ENCODE measurements at regions not wholly inside any gene's neighbourhood (a gene's known extent, or its start where the extent isn't known, plus 50 kb on each side); places are given as distances from the start of the nearest gene placed in this dataset.

- DNase-seq (ENCODE audit: low read depth), result no peak
Observed at GRCh38 chr9:93829271-93830011, 125.7 kb downstream of the BARX1 start.

DNA sequence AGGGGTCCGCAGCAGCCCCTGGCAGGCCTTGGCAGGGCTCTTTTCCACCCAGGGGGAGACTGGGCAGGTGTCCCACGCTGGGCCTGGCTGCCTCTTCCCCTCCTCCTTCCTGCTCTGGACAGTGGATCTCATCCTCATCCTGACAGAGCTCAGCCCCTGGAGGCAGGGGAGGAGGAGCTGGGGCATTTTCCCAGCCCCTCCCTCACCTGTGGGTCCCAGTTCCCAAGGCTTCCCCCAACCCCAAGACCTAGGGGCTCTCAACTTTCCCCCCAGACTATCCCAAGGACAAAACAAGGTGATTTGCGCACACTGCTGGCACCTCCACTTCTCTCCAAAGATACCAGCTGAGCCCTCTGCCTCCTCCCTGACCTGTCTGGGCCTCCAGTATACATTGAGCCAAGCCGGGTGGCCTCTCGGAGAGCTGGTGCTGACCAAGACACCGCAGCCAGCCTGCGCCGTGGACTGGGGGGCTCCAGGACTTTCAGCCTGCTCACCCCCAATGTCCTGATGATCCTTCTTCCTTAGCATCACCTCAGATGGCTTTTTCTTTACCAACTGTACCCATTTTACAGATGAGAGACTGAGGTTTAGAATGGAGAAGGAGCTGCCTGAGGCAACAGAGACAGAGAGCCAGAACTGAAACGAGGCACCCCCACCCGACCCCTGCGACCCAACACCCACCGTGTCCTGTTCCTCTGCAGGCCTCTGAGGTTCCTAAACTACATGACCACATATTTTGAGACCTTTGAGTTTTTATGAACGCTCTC is 126.6 kb downstream of the BARX1 start:
- DNase-seq (ENCODE audit: low read depth), result no peak

- DNase-seq (ENCODE audit: low read depth), result no peak
Observed at GRCh38 chr9:93827545-93828330, 127.4 kb downstream of the BARX1 start.

GRCh38 chr9:93826905-93827544 is 128.1 kb downstream of the BARX1 start:
- no peak for DNase-seq (ENCODE audit: low read depth)

GRCh38 chr9:93826209-93826608 is 128.9 kb downstream of the BARX1 start:
- peak; percentile 29 for DNase-seq (ENCODE audit: low read depth)

DNA sequence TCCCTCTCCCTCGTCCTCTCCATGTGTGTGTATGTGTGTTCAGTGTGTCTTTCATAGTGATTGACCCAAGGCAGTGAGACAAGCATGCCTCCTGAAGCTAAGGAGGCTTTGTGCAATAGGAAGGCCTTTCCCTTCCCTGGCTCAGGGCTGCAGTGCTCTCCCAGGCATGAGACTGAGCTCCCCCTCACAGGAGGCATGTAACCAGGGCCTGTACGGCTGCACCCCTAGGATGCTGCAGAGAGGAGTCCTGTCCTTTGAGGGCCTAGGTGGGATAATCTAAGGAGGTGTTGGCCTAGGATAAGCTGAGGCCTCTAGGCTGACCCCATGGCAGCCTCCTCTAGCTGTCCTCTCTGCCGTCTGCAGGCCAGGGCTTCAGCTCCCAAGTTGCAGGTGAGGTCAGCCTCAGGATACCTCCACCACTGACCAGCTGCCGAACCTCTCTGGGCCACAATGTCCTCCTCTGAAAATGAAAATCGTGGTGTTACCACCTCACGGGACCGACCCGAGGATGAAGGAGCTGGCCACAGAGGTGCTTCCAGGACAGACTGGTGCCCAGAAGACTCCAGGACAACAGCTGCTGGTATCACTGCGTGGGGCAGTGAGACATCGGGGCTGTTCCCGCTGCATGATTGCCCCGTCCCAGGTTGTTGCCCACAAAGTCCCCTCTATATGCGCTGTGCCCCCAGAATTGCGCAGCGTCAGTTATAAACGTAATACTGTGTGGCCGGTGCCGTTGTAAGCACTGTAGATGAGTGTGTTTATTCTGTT is 129.6 kb downstream of the BARX1 start:
- DNase-seq (ENCODE audit: low read depth), result no peak

DNA sequence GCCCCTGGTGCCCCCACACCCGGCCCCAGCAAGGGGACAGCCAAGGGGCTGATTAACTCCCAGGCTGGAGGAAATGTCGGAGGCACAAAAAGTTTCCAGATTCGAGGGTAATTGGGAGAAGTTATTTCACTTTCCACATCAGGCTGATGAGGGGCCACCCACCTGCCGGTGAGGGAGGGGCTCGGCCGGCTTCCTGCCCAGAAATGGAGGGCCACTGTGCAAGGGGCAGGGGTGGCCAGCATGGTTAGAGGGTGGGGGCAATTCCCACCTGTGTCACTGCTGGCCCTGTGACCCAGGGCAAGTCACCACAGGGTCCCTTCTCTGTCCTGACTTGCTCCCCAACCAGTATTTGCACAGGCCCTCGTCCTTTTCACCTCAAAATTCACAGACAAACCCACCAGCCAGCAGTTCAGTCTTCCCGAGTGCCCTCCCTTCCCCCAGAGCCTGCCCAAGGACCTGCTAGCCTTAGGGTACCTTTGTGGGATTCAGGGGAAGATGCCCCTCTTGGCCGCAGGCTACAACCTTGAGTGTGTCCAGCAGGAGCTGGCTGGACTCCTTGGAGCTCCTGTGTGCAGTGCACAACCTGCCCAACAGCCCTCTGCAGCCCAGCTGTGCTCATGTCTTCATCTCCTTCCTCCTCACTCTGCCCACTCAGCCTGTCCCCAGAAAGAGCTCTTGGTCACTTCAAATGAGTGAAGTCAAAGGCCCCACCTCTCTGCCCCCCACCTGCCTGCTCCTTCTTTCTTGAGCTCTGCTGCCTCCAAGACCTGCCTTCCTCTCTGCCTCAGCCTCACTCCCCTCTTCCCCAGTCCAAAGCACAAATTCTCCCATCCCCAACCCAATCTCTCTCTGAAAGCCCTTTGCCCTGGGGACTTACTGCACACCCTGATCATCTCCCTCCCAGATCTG is 130.5 kb downstream of the BARX1 start:
- no peak for DNase-seq (ENCODE audit: low read depth)

GRCh38 chr9:93823245-93824072 is 131.7 kb downstream of the BARX1 start:
- DNase-seq (ENCODE audit: low read depth), result no peak

DNA sequence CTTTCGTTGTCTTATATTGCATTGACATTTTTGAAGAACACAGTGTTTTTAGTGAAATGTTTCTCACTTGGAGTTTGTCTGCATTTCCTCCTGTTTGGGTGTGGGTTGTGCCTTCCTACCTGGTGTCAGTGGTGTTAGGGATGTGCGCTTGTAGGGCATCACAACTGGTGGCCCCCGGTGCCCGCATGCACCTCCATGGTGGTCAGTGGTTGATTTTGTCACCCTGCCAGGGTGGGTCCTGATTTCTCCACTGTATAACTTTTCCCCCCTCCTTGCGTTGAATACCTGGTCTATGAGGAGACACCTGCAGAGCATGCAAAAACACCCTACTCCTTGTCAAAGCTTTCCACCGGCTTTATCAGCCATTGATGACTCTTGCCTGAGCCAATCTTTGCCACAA is 132.9 kb downstream of the BARX1 start:
- DNase-seq (ENCODE audit: low read depth), result no peak

DNA sequence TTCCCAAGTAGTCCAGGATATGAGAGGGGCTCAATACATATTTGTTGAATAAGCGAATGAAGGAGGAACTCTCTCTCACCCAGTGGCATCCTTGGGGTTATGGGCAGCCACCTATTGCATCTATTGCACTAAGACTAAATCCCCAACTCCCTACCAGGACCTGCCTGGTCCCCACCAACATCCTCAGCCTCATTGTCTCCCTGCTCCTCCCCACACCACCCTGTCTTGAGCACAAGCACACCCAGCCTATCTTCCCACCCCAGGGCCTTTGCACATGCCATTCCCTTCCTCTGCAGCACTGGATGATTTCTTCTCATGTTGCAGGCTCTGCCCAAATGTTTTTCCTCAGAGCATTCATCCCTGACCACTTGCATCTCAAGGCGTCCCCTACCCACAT is 133.8 kb downstream of the BARX1 start:
- DNase-seq (ENCODE audit: low read depth), result no peak

GRCh38 chr9:93820667-93821306 is 134.4 kb downstream of the BARX1 start:
- DNase-seq (ENCODE audit: low read depth), result no peak

DNA sequence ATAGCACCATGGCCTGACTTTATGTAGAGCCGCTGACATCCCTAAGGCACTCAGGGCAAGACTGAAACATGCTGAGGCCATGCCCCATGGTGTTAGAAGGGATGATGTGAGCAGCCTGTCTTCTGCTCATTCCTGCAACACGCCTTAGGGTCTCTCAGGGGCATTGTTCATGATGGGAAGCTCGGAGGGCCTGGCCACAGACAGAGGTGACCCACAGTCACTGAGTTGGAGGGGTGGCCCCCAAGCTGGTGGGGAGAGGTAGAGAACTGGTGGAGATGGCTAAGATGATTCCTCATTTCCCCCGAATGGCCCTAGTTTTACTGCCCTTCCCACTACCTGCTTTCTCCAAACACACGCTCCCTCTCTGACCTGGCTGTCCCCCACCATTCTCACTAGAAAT is 135.2 kb downstream of the BARX1 start:
- DNase-seq (ENCODE audit: low read depth), result no peak

DNA sequence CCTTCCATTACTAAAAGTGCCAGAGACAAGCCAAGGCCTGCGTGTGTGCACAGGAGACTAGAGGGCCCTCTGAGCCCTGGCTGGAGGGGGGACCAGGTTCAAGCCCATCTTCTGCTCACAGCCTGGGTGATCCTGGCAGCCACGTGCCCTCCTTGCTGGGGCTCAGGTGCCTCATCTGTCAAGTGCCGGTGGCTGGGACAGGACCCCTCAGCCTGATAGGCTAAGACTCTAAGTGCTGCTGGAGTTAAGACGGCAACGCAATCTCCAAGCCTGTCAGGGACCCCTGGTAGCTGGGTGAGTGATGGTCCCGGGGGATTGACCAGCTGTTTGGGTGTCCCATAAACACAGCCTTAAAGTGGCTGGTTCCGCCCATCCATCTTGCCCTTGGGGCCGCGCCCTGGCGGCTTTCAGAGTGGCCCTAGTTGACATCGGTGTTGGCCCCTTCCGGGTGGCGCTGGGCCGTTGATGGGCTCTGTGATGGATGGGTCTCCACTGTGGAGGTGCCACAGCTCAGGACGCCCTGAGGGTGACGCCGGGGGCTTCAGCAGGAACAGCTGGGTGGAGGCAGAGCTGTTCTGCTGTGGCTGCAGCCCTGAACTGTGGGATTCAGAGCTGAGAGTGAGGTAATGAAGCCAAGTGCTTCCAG is 136.2 kb downstream of the BARX1 start:
- DNase-seq (ENCODE audit: low read depth), result no peak

- DNase-seq (ENCODE audit: low read depth), result no peak
Observed at GRCh38 chr9:93818237-93818636, 136.9 kb downstream of the BARX1 start.

DNA sequence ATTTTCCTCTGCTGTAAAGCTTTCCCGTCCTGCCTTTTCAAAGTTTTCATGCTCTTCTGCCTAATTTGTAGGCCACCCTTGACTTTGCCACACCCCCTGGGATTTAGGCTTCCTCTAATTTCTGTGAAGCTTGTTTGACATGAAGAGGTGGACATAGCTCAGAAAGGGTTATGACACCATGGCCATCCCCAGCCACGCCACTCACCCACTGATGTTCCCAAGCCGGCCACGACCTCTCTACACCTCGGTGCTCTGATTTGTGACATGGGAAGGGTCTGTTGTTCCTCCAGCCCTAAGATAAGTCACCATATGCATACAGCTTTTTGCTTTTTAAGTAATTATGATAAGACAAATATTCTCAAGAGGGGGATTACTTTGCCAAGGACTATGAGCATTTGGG is 139.5 kb downstream of the BARX1 start:
- no peak for DNase-seq (ENCODE audit: low read depth)

GRCh38 chr9:93815135-93815534 is 140.0 kb downstream of the BARX1 start:
- no peak for DNase-seq (ENCODE audit: low read depth)

GRCh38 chr9:93814077-93814956 is 140.8 kb downstream of the BARX1 start:
- no peak for DNase-seq (ENCODE audit: low read depth)

Data from stimulated activated CD8-positive, alpha-beta memory T cell treated with anti-CD3 and anti-CD28 coated beads, Interleukin-7, amount 100 ng/mL, for 24 hours (primary cell).